SW480 (cell line): ENCODE measurements at regions not wholly inside any gene's neighbourhood (a gene's known extent, or its start where the extent isn't known, plus 50 kb on each side); places are given as distances from the start of the nearest gene placed in this dataset.

Experiments used
- DNase-seq: peaks from one replicate; pipeline ENCODE4 v3.0.0-alpha.2; 2016; ENCODE audit warnings: low spot score

GRCh38 chr5:4124221-4124970 lies 528.8 kb downstream of the IRX1 start:
- no peak for DNase-seq

GRCh38 chr5:4128994-4129393 lies 533.4 kb downstream of the IRX1 start:
- DNase-seq: no peak

GRCh38 chr5:4129523-4129922 lies 533.9 kb downstream of the IRX1 start:
- no peak for DNase-seq

GRCh38 chr5:4130819-4131218 lies 535.2 kb downstream of the IRX1 start:
- no peak for DNase-seq

- no peak for DNase-seq
Measured at GRCh38 chr5:4137781-4138180, 542.1 kb downstream of the IRX1 start.

- no peak for DNase-seq
Measured at GRCh38 chr5:4142842-4143241, 547.2 kb downstream of the IRX1 start.

GRCh38 chr5:4144411-4145007 lies 548.9 kb downstream of the IRX1 start:
- DNase-seq: no peak

- no peak for DNase-seq
Measured at GRCh38 chr5:4145511-4145910, 549.9 kb downstream of the IRX1 start.

GRCh38 chr5:4148009-4148408 lies 552.4 kb downstream of the IRX1 start:
- no peak for DNase-seq

- no peak for DNase-seq
Measured at GRCh38 chr5:4150067-4150466, 554.4 kb downstream of the IRX1 start.

GRCh38 chr5:4156153-4156552 lies 560.5 kb downstream of the IRX1 start:
- no peak for DNase-seq

- no peak for DNase-seq
Measured at GRCh38 chr5:4156889-4157288, 561.3 kb downstream of the IRX1 start.

GRCh38 chr5:4158750-4159447 lies 563.3 kb downstream of the IRX1 start:
- no peak for DNase-seq

- no peak for DNase-seq
Measured at GRCh38 chr5:4159681-4160080, 564.0 kb downstream of the IRX1 start.

GRCh38 chr5:4164167-4164566 lies 568.5 kb downstream of the IRX1 start:
- no peak for DNase-seq

- no peak for DNase-seq
Measured at GRCh38 chr5:4180703-4181102, 585.1 kb downstream of the IRX1 start.

- no peak for DNase-seq
Measured at GRCh38 chr5:4182144-4182543, 586.5 kb downstream of the IRX1 start.

GRCh38 chr5:4185127-4185526 lies 589.5 kb downstream of the IRX1 start:
- no peak for DNase-seq

- no peak for DNase-seq
Measured at GRCh38 chr5:4188704-4189103, 593.1 kb downstream of the IRX1 start.

GRCh38 chr5:4189317-4189716 lies 593.7 kb downstream of the IRX1 start:
- DNase-seq: no peak

GRCh38 chr5:4191041-4191440 lies 595.4 kb downstream of the IRX1 start:
- no peak for DNase-seq

- DNase-seq: no peak
Measured at GRCh38 chr5:4191703-4192102, 596.1 kb downstream of the IRX1 start.

- DNase-seq: no peak
Measured at GRCh38 chr5:4192111-4192510, 596.5 kb downstream of the IRX1 start.
